AG04449 (cell line): ENCODE measurements at regions not wholly inside any gene's neighbourhood (a gene's known extent, or its start where the extent isn't known, plus 50 kb on each side); places are given as distances from the start of the nearest gene placed in this dataset.
"Not testable (repeated sequence)": the region's sequence is repeated elsewhere in the genome, so short reads cannot be mapped to it uniquely, and the experiment has no call there.

ENCODE experiments used
- CTCF ChIA-PET: fragments of 350-600 bp; formaldehyde crosslinking; extraction: SDS; loops from one replicate; lab custom pipeline; 2021; ENCODE audit warnings: antibody characterized with exemption; lab: Yijun Ruan, JAX
- POLR2A ChIA-PET: fragments of 400-600, 350-600 bp; formaldehyde crosslinking; extraction: SDS; loops from one replicate; lab custom pipeline; 2020; ENCODE audit warnings: antibody characterized with exemption, inconsistent platforms; lab: Yijun Ruan, JAX
- DNase-seq: peaks from one replicate; pipeline ENCODE4 v3.0.0-alpha.2; 2010; ENCODE audit warnings: low read depth, low spot score
- H3K4me3 ChIP-seq: 2 replicates; pipeline ENCODE4 v1.5.1; 2011; ENCODE audit warnings: low read depth, mild to moderate bottlenecking, control low read depth, low read length
- CTCF ChIP-seq: IDR thresholded peaks from one replicate; pipeline ENCODE4 v1.5.1; 2011; ENCODE audit warnings: mild to moderate bottlenecking, moderate library complexity, low read length, control low read depth, inconsistent platforms; ENCODE audit not compliant: insufficient read depth; ENCODE audit errors: missing control alignments

GRCh38 chr2:198283146-198283545 lies 478.8 kb downstream of the PLCL1 start:
- H3K4me3 ChIP-seq: no peak overlapping the region
- POLR2A ChIA-PET: no interaction called here
- DNase-seq: no peak
- no peak for TF ChIP-seq CTCF
- CTCF ChIA-PET: interaction anchor here (1.0 kb wide), 1 partner anchor 13 kb away, joined by 7 read pairs; no protein-coding TSS in a partner anchor

GRCh38 chr2:198282061-198282460 lies 477.7 kb downstream of the PLCL1 start:
- no peak for DNase-seq
- H3K4me3 ChIP-seq: no peak overlapping the region
- ChIA-PET POLR2A (no interaction called here), CTCF (interaction anchor here (1.0 kb wide), 1 partner anchor 14 kb away, joined by 7 read pairs; no protein-coding TSS in a partner anchor)
- no peak for TF ChIP-seq CTCF

- TF ChIP-seq CTCF: no peak
- ChIA-PET CTCF (interaction anchor here (0.9 kb wide), 1 partner anchor 15 kb away, joined by 6 read pairs; no protein-coding TSS in a partner anchor), POLR2A (no interaction called here)
- H3K4me3 ChIP-seq: no peak overlapping the region
- DNase-seq: no peak
Observed at GRCh38 chr2:198280145-198280544, 475.8 kb downstream of the PLCL1 start.

GRCh38 chr2:198279026-198279425 lies 474.6 kb downstream of the PLCL1 start:
- CTCF ChIA-PET: interaction anchor here (1.0 kb wide), 1 partner anchor 18 kb away, joined by 4 read pairs; no protein-coding TSS in a partner anchor
- POLR2A ChIA-PET: no interaction called here
- no peak for TF ChIP-seq CTCF
- H3K4me3 ChIP-seq: no peak overlapping the region
- DNase-seq: no peak

- no peak for TF ChIP-seq CTCF
- DNase-seq: no peak
- no peak overlapping the region for H3K4me3 ChIP-seq
- ChIA-PET CTCF (no interaction called here), POLR2A (no interaction called here)
Observed at GRCh38 chr2:198277181-198277580, 472.8 kb downstream of the PLCL1 start.

- no peak for DNase-seq
- CTCF ChIA-PET: interaction anchor here (0.8 kb wide), 1 partner anchor 25 kb away, joined by 3 read pairs; no protein-coding TSS in a partner anchor
- POLR2A ChIA-PET: no interaction called here
- H3K4me3 ChIP-seq: no peak overlapping the region
- no peak for TF ChIP-seq CTCF
Observed at GRCh38 chr2:198273660-198274059, 469.3 kb downstream of the PLCL1 start.

- POLR2A ChIA-PET, H3K4me3 ChIP-seq, DNase-seq, CTCF ChIA-PET: not testable (repeated sequence)
Observed at GRCh38 chr2:198270157-198270556, 465.8 kb downstream of the PLCL1 start.
